Breast epithelium (tissue), 3 donors: ENCODE measurements at regions not wholly inside any gene's neighbourhood (a gene's known extent, or its start where the extent isn't known, plus 50 kb on each side); places are given as distances from the start of the nearest gene placed in this dataset.

Experiments
- CTCF ChIP-seq, 3 donors: fragments of 450-650 bp; IDR thresholded peaks; one replicate each; pipeline ENCODE4 v1.5.1; 2016 to 2017; ENCODE audit warnings: antibody characterized with exemption in 3 of 3, mild to moderate bottlenecking in 3 of 3, moderate library complexity in 3 of 3
- POLR2AphosphoS5 ChIP-seq, 3 donors: sonication (generic); formaldehyde crosslinking; IDR thresholded peaks; one replicate each; pipeline ENCODE4 v1.6.1; 2017; ENCODE audit warnings: antibody characterized with exemption in 3 of 3

- TF ChIP-seq CTCF (IDR thresholded peaks at IDR 0.05) = no peak
- no peak for TF ChIP-seq POLR2AphosphoS5 (IDR thresholded peaks at IDR 0.05)
These were observed 272.7 kb downstream of the SS18 start for GRCh38 chr18:25817546-25818237.
